ENCODE measurements at regions not wholly inside any gene's neighbourhood (a gene's known extent, or its start where the extent isn't known, plus 50 kb on each side); places are given as distances from the start of the nearest gene placed in this dataset.

GRCh38 chr1:81254068-81254467, 546.7 kb upstream of the ADGRL2 start:
- TF ChIP-seq POLR2AphosphoS5 (IDR thresholded peaks at IDR 0.05): no peak
- TF ChIP-seq CTCF (IDR thresholded peaks at IDR 0.05): no peak
- TF ChIP-seq POLR2A (IDR thresholded peaks at IDR 0.05): no peak

Measured in sigmoid colon (tissue), 4 donors.